OCI-LY7 (cell line): ENCODE measurements at regions not wholly inside any gene's neighbourhood (a gene's known extent, or its start where the extent isn't known, plus 50 kb on each side); places are given as distances from the start of the nearest gene placed in this dataset.

Experiments
- BruUV-seq: library from RNA; stranded (reverse); fragments of 400-500 nt; replicated peaks from 2 replicates; lab custom pipeline; 2021; lab: Mats Ljungman, UMichigan
- CTCF ChIA-PET: fragments of 300-600 bp; sonication (Branson Sonifier 250); formaldehyde crosslinking; loops from one replicate; lab custom pipeline; 2022; ENCODE audit warnings: antibody characterized with exemption; ENCODE audit not compliant: unreplicated experiment; lab: Charles Lee
- POLR2A ChIA-PET: fragments of 300-600 bp; sonication (Branson Sonifier 250); formaldehyde crosslinking; loops from one replicate; lab custom pipeline; 2022; ENCODE audit warnings: antibody characterized with exemption; lab: Charles Lee
- DNase-seq: peaks from one replicate; pipeline ENCODE4 v3.0.0-alpha.2; 2015; ENCODE audit warnings: low spot score
- H2AFZ ChIP-seq: fragments of 200-600 bp; sonication (generic), shearing (Covaris generic); 2 replicates; pipeline ENCODE4 v1.6.1; 2014; ENCODE audit warnings: mild to moderate bottlenecking, antibody characterized with exemption, low read length, moderate library complexity
- H3K27ac ChIP-seq: fragments of 200-600 bp; sonication (generic); 2 replicates; pipeline ENCODE4 v1.5.1; 2014; ENCODE audit warnings: mixed run types, low read depth, mild to moderate bottlenecking, moderate library complexity, low read length, inconsistent platforms; ENCODE audit not compliant: poor library complexity, severe bottlenecking
- H3K36me3 ChIP-seq: fragments of 200-600 bp; sonication (generic); 2 replicates; pipeline ENCODE4 v1.6.1; 2014; ENCODE audit warnings: mild to moderate bottlenecking, antibody characterized with exemption, low read length, moderate library complexity, mixed read lengths; ENCODE audit not compliant: insufficient read depth
- H3K4me1 ChIP-seq: fragments of 200-600 bp; sonication (generic); 2 replicates; pipeline ENCODE4 v1.5.1; 2014; ENCODE audit warnings: mild to moderate bottlenecking, low read length; ENCODE audit not compliant: insufficient read depth, poor library complexity, severe bottlenecking
- H3K4me2 ChIP-seq: fragments of 200-600 bp; sonication (generic); 2 replicates; pipeline ENCODE4 v1.6.1; 2014; ENCODE audit warnings: mild to moderate bottlenecking, low read length
- H3K4me3 ChIP-seq: fragments of 200-600 bp; sonication (generic); 2 replicates; pipeline ENCODE4 v1.5.1; 2014; ENCODE audit warnings: mild to moderate bottlenecking, low read depth, low read length; ENCODE audit not compliant: poor library complexity, severe bottlenecking
- H3K79me2 ChIP-seq: fragments of 200-600 bp; sonication (generic); 2 replicates; pipeline ENCODE4 v1.6.1; 2016; ENCODE audit warnings: low read depth, mild to moderate bottlenecking, low read length, moderate library complexity, mixed read lengths; ENCODE audit not compliant: insufficient read depth
- H3K9me2 ChIP-seq: fragments of 200-600 bp; sonication (generic); 2 replicates; pipeline ENCODE4 v1.6.1; 2016; ENCODE audit warnings: mild to moderate bottlenecking, low read length, mixed read lengths; ENCODE audit not compliant: insufficient read depth
- H3K9me3 ChIP-seq: fragments of 200-600 bp; sonication (generic); 2 replicates; pipeline ENCODE4 v1.6.1; 2014; ENCODE audit warnings: mild to moderate bottlenecking, mixed run types, low read length, mixed read lengths
- H4K20me1 ChIP-seq: fragments of 200-600 bp; sonication (generic); 2 replicates; pipeline ENCODE4 v1.6.1; 2014; ENCODE audit warnings: mild to moderate bottlenecking, antibody characterized with exemption, low read length, moderate library complexity, mixed read lengths; ENCODE audit not compliant: insufficient read depth
- CTCF ChIP-seq: fragments of 200-600 bp; sonication (generic); conservative IDR thresholded peaks from 2 replicates; pipeline ENCODE4 v1.5.1; 2014; ENCODE audit warnings: mild to moderate bottlenecking, antibody characterized with exemption, low read length, moderate library complexity, mixed read lengths
- EZH2phosphoT487 ChIP-seq: fragments of 200-600 bp; sonication (generic); IDR thresholded peaks from 2 replicates; pipeline ENCODE4 v1.6.1; 2018; ENCODE audit warnings: low read depth, borderline replicate concordance, mild to moderate bottlenecking, mixed run types, antibody characterized with exemption, low read length, moderate library complexity, mixed read lengths
- intact Hi-C: fragments of 100-400 bp; cut with micrococcal nuclease; formaldehyde crosslinking; loops from one replicate; pipeline ENCODE4 v1.10.0; 2022; ENCODE audit not compliant: unreplicated experiment

- no peak overlapping the region for H3K4me3 ChIP-seq
- H3K9me3 ChIP-seq, result 0 out of 2 replicates have a peak, but pooled peaks cover 8% of the 10 kb centered on the region
- intact Hi-C loops, result no loop called here
- H2AFZ ChIP-seq, result no peak overlapping the region
- no peak overlapping the region for H3K27ac ChIP-seq
- DNase-seq, result no peak
- no peaks in the 10 kb centered on the region for H3K79me2 ChIP-seq
- no peak overlapping the region for H3K4me2 ChIP-seq
- POLR2A ChIA-PET, result interaction anchor here (0.7 kb wide), 1 partner anchor 38 kb away, joined by 3 read pairs; no protein-coding TSS in a partner anchor
- no peaks in the 10 kb centered on the region for H3K9me2 ChIP-seq
- no peaks in the 10 kb centered on the region for H3K4me1 ChIP-seq
- no TSS peak for BruUV-seq
- H4K20me1 ChIP-seq, result no peaks in the 10 kb centered on the region
- H3K36me3 ChIP-seq, result no peaks in the 10 kb centered on the region
- no peak for TF ChIP-seq EZH2phosphoT487
- no peak for TF ChIP-seq CTCF
- CTCF ChIA-PET, result no interaction called here
Observed at GRCh38 chr6:66883453-66883852, 1176.4 kb upstream of the EYS start.

DNA sequence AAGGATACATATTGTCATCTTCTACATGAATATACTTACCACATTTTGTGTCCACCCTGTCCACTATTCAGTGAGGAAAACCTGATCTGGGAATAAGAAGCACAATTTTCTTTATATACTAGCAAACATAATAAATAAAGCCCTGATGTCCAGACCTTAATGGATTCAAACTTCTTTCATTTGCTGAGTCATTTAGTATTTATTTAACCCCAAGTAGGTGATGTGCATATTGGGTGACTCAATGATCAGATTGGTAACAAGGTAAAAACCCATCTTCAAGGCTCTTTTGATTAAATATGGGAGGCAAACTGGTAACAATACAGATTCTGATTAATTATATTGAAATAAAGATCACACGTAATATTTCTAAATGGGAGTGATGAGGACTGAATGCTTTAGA is 1159.8 kb upstream of the EYS start:
- intact Hi-C loops, result no loop called here
- Histone ChIP-seq H3K4me2 (no peak overlapping the region), H3K27ac (no peak overlapping the region), H3K79me2 (no peaks in the 10 kb centered on the region), H2AFZ (no peak overlapping the region), H3K36me3 (no peaks in the 10 kb centered on the region), H3K9me2 (no peaks in the 10 kb centered on the region), H4K20me1 (no peaks in the 10 kb centered on the region), H3K4me1 (no peaks in the 10 kb centered on the region), H3K9me3 (no peaks in the 10 kb centered on the region), H3K4me3 (no peak overlapping the region)
- TF ChIP-seq EZH2phosphoT487 (no peak), CTCF (no peak)
- ChIA-PET CTCF (no interaction called here), POLR2A (no interaction called here)
- BruUV-seq, result no TSS peak
- DNase-seq, result no peak

GRCh38 chr6:66865771-66866170 is 1158.7 kb upstream of the EYS start:
- H3K27ac ChIP-seq, result no peak overlapping the region
- intact Hi-C loops, result no loop called here
- BruUV-seq, result no TSS peak

More at GRCh38 chr6:66865771-66866170, 1158.7 kb upstream of the EYS start:
- no peak overlapping the region for H3K4me3 ChIP-seq
- TF ChIP-seq CTCF (no peak), EZH2phosphoT487 (no peak)
- no peaks in the 10 kb centered on the region for H3K79me2 ChIP-seq
- H3K9me3 ChIP-seq, result no peaks in the 10 kb centered on the region
- DNase-seq, result no peak
- H3K4me2 ChIP-seq, result no peak overlapping the region
- H3K4me1 ChIP-seq, result no peaks in the 10 kb centered on the region
- no peaks in the 10 kb centered on the region for H4K20me1 ChIP-seq
- H3K9me2 ChIP-seq, result no peaks in the 10 kb centered on the region
- no peaks in the 10 kb centered on the region for H3K36me3 ChIP-seq
- POLR2A ChIA-PET, result interaction anchor here (0.7 kb wide), 1 partner anchor 241 kb away, joined by 4 read pairs; no protein-coding TSS in a partner anchor
- CTCF ChIA-PET, result no interaction called here
- no peak overlapping the region for H2AFZ ChIP-seq
